Kidney (tissue), 13 donors: ENCODE measurements at regions not wholly inside any gene's neighbourhood (a gene's known extent, or its start where the extent isn't known, plus 50 kb on each side); places are given as distances from the start of the nearest gene placed in this dataset.

Experiments
- DNase-seq, 5 donors: peaks; one replicate each; pipeline ENCODE4 v3.0.0-alpha.2; 2013 to 2020
- FAIRE-seq: peaks from 2 replicates; lab custom pipeline; 2012; peaks lifted over from hg19 to GRCh38; lab: Jason Lieb, UNC
- H3K27ac ChIP-seq, 2 donors: one replicate each; pipeline ENCODE4 v1.7.0; 2013; ENCODE audit warnings: low read depth in 2 of 2, low read length in 2 of 2, inconsistent platforms in 1 of 2
- H3K27me3 ChIP-seq: one replicate; pipeline ENCODE4 v1.7.1; 2013; ENCODE audit warnings: low read length, inconsistent platforms; ENCODE audit not compliant: control insufficient read depth, insufficient read depth
- H3K36me3 ChIP-seq, 3 donors: one replicate each; pipeline versions ENCODE4 v1.7.0 to v1.7.1; 2013; ENCODE audit warnings: low read length in 3 of 3, control low read depth in 1 of 3, inconsistent platforms in 1 of 3; ENCODE audit not compliant: insufficient read depth in 3 of 3, control insufficient read depth in 2 of 3
- H3K4me1 ChIP-seq, 3 donors: one replicate each; pipeline versions ENCODE4 v1.7.0 to v1.7.1; 2013; ENCODE audit warnings: low read length in 3 of 3, inconsistent platforms in 1 of 3, low read depth in 1 of 3; ENCODE audit not compliant: control insufficient read depth in 2 of 3, insufficient read depth in 2 of 3
- H3K4me3 ChIP-seq, 3 donors: one replicate each; pipeline versions ENCODE4 v1.7.0 to v1.8.1; 2013; ENCODE audit warnings: low read length in 3 of 3, control low read depth in 1 of 3, inconsistent platforms in 1 of 3
- H3K9ac ChIP-seq, 3 donors: one replicate each; pipeline versions ENCODE4 v1.7.0 to v1.7.1; 2013; ENCODE audit warnings: low read length in 3 of 3, control low read depth in 1 of 3, inconsistent platforms in 1 of 3
- H3K9me3 ChIP-seq, 3 donors: one replicate each; pipeline versions ENCODE4 v1.7.0 to v1.7.1; 2013; ENCODE audit warnings: low read length in 3 of 3, control low read depth in 1 of 3, inconsistent platforms in 1 of 3; ENCODE audit not compliant: control insufficient read depth in 2 of 3, insufficient read depth in 1 of 3
- CTCF ChIP-seq: IDR thresholded peaks from 3 replicates; pipeline ENCODE4 v1.5.1; 2012; ENCODE audit warnings: mild to moderate bottlenecking, moderate library complexity, borderline replicate concordance; ENCODE audit not compliant: insufficient read depth; ENCODE audit errors: extremely low read depth
- intact Hi-C: fragments of 100-400 bp; cut with DNase I; formaldehyde crosslinking; loops from one replicate; pipeline ENCODE4 v1.11.1; 2022
- donor health status: control.
- donor health status: control.
- donor health status: control.
- donor health status: control.
- donor health status: control.
- donor health status: DM: yes; HTN: yes; CAD: no.
- donor health status: Normal renal cell carcinoma (clear cell type).

GRCh38 chr11:130773244-130773820 is 142.9 kb downstream of the SNX19 start:
- Histone ChIP-seq H3K4me3 (no peak overlapping the region), H3K9ac (no peak overlapping the region), H3K27ac (no peak overlapping the region), H3K9me3 (no peaks in the 10 kb centered on the region), H3K4me1 (peaks cover 0 to 2% (median 0%) of the 10 kb centered on the region in 3 donors), H3K27me3 (no peaks in the 10 kb centered on the region), H3K36me3 (no peaks in the 10 kb centered on the region)
- no peak for TF ChIP-seq CTCF
- no peak for DNase-seq
- intact Hi-C loops: no loop called here
- no peak for FAIRE-seq

- intact Hi-C loops: no loop called here
- Histone ChIP-seq H3K9ac (no peak overlapping the region), H3K4me3 (no peak overlapping the region), H3K4me1 (peaks cover 0 to 2% (median 0%) of the 10 kb centered on the region in 3 donors), H3K36me3 (no peaks in the 10 kb centered on the region), H3K27me3 (no peaks in the 10 kb centered on the region), H3K9me3 (no peaks in the 10 kb centered on the region), H3K27ac (no peak overlapping the region)
- no peak for TF ChIP-seq CTCF
- FAIRE-seq (no peak), DNase-seq (no peak)
Observed at GRCh38 chr11:130774703-130775102, 141.6 kb downstream of the SNX19 start.

GRCh38 chr11:130775306-130776060 is 140.8 kb downstream of the SNX19 start:
- DNase-seq (no peak), FAIRE-seq (no peak)
- Histone ChIP-seq H3K4me3 (no peak overlapping the region), H3K9me3 (no peaks in the 10 kb centered on the region), H3K27ac (no peak overlapping the region), H3K4me1 (no peaks in the 10 kb centered on the region), H3K36me3 (no peaks in the 10 kb centered on the region), H3K27me3 (no peaks in the 10 kb centered on the region), H3K9ac (no peak overlapping the region)
- intact Hi-C loops: no loop called here
- TF ChIP-seq CTCF: no peak

GRCh38 chr11:130776061-130776419 is 140.2 kb downstream of the SNX19 start:
- H3K4me3 ChIP-seq: no peak overlapping the region
- no peaks in the 10 kb centered on the region for H3K4me1 ChIP-seq
- no peak overlapping the region for H3K27ac ChIP-seq
- H3K36me3 ChIP-seq: no peaks in the 10 kb centered on the region
- DNase-seq (no peak), FAIRE-seq (no peak)
- no peaks in the 10 kb centered on the region for H3K27me3 ChIP-seq
- intact Hi-C loops: no loop called here
- H3K9me3 ChIP-seq: no peaks in the 10 kb centered on the region
- H3K9ac ChIP-seq: no peak overlapping the region
- TF ChIP-seq CTCF: no peak
